NCI-H526 (cell line): ENCODE measurements at regions not wholly inside any gene's neighbourhood (a gene's known extent, or its start where the extent isn't known, plus 50 kb on each side); places are given as distances from the start of the nearest gene placed in this dataset.
A peak's percentile ranks its signal among the peaks of the same experiment; 100 is the strongest.

Experiments used
- DNase-seq, 2 experiments: peaks; one replicate each; lab custom pipeline; 2025; lab: John Stamatoyannopoulos, UW

- no peak for DNase-seq
These were observed 350.4 kb downstream of the SPRY1 start for GRCh38 chr4:123747016-123747415.

- no peak for DNase-seq
These were observed 352.2 kb downstream of the SPRY1 start for GRCh38 chr4:123748806-123749205.

GRCh38 chr4:123749383-123749782 is 352.8 kb downstream of the SPRY1 start:
- DNase-seq: no peak

- DNase-seq: peak; percentile 24 to 52
These were observed 353.4 kb downstream of the SPRY1 start for GRCh38 chr4:123750044-123750443.

DNA sequence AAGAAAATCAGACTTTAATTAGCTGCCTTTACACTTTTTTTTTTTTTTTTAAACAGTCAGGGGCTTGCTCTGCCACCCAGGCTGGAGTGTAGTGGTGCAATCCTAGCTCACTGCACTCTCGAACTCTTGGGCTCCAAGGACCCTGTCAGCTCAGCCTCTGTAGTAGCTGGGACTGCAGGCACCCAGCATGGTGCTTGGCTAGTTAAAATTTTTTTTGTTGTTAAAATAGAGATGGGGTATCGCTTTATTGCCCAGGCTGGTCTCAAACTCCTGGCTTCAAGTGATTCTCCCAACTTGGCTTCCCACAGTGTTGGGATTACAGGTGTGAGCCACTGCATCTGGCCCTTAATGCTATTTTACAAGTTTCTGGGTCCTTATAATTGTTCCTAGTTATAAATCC is 359.1 kb downstream of the SPRY1 start:
- no peak for DNase-seq

- no peak for DNase-seq
These were observed 371.2 kb downstream of the SPRY1 start for GRCh38 chr4:123767806-123768205.

GRCh38 chr4:123770884-123771283 is 374.3 kb downstream of the SPRY1 start:
- DNase-seq: no peak

GRCh38 chr4:123776267-123776666 is 379.7 kb downstream of the SPRY1 start:
- no peak for DNase-seq

DNA sequence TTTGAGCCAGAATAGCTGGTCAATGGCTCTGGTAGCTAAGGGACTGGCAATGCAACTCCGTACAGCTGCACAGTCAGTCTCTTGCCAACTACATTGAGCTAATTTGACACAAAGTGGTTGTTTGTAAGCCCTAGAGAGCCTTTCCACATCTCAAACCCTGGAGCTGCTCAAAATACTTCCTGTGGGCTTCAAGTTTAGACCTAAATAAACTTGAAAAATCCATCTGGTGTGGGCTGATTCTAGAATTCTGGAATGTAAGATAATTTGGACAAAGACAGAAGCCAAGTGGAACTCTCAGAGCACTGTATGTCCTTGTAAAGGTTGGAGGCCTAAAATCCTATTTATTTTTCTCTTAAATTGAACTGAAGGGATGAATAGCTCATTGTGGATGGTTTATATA is 380.8 kb downstream of the SPRY1 start:
- no peak for DNase-seq

DNA sequence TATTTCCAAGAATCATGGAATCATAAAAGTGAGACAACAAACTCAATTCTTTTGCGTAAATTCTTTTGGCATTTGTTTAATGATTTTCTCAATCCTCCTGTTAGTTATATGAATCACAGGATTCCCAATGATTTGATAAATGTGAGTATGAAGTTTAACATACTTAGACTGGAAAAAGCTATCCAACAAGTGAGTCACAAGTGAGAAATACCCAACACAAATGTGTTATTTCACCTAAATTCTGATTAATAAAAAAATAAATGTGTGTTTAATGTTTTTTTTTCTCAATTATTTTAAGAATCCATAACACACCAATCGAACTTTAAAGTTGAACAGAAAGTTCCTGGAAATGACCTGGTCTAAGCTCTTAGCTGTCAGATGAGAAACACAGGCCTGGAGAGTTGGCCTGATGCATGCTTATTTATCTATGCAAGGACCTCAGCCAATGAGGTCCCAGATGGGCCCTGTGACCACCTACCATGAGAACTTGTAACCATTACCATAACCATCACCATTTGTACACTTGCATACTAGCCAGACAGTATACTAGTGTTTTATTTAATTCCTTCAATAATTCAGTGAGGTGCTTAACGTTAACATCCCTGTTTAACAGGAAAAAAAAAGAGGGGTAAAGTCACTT is 386.7 kb downstream of the SPRY1 start:
- no peak for DNase-seq

- DNase-seq: no peak
These were observed 387.3 kb downstream of the SPRY1 start for GRCh38 chr4:123783921-123784320.

GRCh38 chr4:123784626-123785025 is 388.0 kb downstream of the SPRY1 start:
- no peak for DNase-seq

DNA sequence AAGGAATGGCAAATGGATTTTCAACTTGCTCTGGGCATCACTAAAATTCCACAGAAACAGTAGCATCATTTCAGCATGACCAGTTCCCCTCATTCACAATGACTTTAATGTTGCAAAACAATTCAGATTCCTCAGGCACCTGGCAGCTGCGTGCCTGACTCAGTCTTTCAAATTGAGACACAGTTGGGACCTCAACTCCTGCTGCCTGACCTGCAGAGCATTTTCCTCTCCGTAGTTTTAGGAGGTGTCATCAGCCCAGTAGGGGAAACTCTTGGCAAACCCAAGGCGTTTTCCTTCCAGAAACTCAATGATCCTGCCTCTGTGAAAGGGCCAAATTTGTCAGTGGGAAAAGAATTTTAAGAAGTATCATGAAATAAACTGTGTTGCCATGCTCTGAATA is 388.9 kb downstream of the SPRY1 start:
- DNase-seq: no peak

- DNase-seq: no peak
These were observed 389.7 kb downstream of the SPRY1 start for GRCh38 chr4:123786163-123786915.

DNA sequence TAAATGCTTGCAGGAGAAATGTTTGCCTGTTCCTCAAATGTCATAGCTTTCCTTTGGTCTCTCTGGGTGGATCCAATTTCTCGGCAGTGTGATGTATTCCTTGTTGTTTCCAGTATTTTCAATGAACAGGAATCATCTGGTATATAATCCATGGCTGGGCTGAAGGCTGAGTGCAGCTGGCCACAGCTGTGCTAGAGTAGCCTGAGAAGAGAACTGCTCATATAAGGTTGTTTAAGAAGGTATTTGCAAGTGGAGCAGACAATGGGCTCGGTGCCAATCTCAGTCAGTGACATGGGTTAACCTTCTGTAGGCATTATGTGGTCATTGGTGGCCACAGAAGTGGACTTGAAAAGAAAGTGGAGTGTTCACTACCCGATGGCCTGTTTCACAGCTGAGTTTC is 390.3 kb downstream of the SPRY1 start:
- no peak for DNase-seq

GRCh38 chr4:123787512-123788080 is 391.0 kb downstream of the SPRY1 start:
- DNase-seq: no peak

- DNase-seq: no peak
These were observed 392.0 kb downstream of the SPRY1 start for GRCh38 chr4:123788577-123788976.

DNA sequence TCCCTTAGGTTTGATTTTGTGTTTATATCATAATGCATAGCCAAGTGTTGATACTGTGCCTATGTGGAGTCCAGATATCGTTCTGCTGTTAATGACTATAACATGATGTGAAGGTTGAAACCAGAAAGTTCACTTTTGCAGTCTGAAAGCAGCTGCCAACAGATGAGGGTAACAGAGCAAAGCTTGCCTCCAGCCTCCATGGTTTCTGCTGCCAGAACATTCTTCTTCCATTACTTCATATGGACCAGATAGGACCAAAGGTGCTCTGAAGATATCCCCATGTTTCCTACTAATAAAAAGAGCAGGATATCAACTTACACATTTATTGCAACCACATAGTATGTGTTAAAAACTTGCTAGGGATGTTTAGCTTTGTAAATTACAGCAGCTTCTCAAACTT is 394.1 kb downstream of the SPRY1 start:
- no peak for DNase-seq

- no peak for DNase-seq
These were observed 405.6 kb downstream of the SPRY1 start for GRCh38 chr4:123802082-123802645.

DNA sequence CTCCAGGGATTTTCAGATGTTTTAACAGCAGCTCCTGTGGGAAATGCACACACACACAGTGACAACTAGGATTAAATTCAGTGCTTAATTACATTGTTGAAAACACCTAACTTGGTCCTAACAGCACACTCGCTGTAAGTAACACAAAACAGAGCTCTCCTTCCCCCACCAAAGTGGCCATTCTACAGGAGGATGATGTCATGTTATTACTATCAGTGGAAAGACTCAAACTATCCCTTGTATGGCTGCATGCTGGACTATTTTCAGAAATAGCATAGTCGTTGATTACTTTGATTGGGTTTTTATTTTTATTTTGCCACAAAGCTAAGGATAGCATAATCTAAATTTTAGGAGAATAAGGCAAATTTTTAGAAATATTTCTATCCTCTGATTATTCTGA is 406.3 kb downstream of the SPRY1 start:
- DNase-seq: no peak

DNA sequence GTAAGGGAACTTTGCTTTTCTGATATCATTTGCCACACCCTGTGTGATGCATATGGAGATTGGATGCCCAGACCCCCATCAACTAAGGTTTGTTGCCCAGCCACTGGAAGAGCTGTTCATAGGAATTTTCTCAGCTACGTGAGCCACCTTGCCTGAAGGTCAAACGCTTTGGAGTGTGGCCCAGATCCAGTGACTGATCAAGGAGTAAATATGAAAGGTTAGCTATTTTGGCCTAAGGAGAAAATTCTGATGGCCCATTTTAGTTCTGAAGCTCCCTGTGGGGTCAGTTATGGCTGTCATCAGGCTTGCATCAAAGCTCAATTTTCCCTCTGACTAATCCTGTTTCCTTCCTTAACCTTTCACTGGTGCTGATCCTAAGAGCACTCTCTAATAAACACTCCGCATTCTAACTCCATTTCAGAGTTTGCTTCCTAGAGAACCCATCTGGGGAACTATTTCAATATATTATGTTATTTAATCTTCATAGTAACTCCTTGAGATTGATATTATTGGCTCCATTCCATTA is 407.7 kb downstream of the SPRY1 start:
- DNase-seq: no peak

DNA sequence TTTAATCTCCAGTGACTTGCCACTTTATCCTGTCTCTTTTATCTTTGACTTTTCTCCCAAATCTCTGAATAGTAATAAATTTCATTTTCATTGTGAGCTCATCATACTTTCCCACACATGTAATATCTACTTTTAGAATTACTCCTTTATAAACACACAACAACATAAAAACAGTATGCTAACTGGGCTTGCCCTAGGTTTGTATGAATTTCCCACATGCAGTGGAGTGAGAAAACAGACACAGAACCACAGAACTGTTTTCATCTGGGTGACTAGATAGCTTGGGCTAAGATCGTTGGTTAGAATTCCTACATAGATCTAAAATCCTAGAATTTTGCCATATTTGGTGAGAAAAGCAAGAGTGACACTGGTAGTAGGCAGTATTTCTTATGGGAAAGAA is 409.5 kb downstream of the SPRY1 start:
- no peak for DNase-seq

DNA sequence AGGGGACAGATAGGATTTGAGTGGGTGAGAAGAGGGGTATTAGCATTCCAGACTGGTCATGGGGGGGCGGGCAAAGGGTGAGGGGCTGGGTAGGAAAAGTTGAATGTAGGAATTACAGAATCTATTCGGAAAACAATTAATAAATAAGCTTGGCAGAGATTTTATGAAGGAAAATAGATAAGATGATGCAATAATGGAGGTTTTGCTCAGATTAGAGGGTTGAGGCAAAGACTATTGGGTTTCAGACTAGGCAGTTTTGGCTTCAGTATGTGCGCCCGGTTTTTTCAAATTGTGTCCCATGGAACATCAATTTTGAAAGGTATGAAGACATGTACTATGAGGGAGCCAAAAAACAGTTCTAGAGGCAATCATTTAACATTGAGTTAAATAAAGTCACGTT is 410.6 kb downstream of the SPRY1 start:
- no peak for DNase-seq
